ENCODE measurements at regions not wholly inside any gene's neighbourhood (a gene's known extent, or its start where the extent isn't known, plus 50 kb on each side); places are given as distances from the start of the nearest gene placed in this dataset.
A peak's percentile ranks its signal among the peaks of the same experiment; 100 is the strongest.
"Not testable (repeated sequence)": the region's sequence is repeated elsewhere in the genome, so short reads cannot be mapped to it uniquely, and the experiment has no call there.

- DNase-seq: no peak
Measured at GRCh38 chr2:102871707-102872106, 109.9 kb downstream of the TMEM182 start.

DNA sequence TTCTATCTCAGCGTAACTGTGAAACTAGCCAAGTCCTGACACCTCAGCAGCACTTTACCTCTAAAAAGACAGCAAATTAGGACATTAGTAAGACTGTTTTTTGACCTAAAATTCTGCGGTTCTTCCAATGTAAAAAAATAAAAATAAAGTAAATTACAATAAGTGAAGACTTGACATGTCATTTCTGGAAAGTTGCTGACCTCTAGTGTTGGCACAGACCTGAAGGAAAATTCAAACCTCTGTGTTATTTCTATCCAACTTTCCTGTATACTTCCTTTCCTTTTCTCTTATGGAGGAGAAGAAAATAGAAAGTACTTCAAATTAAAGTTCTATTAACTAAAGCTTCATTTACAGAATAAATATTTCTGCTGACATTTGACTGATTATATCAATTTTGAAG, 110.6 kb downstream of the TMEM182 start:
- DNase-seq: no peak

DNA sequence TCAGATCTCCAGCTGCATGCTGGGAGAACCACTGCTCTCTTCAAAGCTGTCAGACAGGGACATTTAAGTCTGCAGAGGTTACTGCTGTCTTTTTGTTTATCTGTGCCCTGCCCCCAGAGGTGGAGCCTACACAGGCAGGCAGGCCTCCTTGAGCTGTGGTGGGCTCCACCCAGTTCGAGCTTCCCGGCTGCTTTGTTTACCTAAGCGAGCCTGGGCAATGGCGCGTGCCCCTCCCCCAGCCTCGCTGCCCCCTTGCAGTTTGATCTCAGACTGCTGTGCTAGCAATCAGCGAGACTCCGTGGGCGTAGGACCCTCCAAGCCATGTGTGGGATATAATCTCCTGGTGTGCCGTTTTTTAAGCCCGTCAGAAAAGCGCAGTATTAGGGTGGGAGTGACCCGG, 117.7 kb downstream of the TMEM182 start:
- DNase-seq: not testable (repeated sequence)

DNA sequence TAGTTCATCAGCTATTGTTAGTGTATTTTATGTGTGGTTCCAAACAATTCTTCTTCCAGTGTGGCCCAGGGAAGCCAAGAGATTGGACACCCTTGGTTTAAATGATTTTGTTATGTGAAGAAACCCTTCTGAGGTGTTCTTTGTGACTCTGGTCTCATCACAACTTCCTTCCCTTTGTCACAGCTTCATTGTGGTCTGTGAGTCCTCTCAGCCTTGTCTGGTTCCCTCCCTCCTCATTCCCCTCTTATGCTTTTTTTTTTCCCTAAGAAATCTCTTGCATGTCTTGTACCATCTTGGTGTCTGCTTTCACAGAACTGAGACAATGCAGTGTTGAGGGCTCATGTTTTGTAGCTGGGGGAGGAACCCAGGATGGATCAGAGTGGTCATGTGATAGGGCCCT, 118.9 kb downstream of the TMEM182 start:
- no peak for DNase-seq

DNA sequence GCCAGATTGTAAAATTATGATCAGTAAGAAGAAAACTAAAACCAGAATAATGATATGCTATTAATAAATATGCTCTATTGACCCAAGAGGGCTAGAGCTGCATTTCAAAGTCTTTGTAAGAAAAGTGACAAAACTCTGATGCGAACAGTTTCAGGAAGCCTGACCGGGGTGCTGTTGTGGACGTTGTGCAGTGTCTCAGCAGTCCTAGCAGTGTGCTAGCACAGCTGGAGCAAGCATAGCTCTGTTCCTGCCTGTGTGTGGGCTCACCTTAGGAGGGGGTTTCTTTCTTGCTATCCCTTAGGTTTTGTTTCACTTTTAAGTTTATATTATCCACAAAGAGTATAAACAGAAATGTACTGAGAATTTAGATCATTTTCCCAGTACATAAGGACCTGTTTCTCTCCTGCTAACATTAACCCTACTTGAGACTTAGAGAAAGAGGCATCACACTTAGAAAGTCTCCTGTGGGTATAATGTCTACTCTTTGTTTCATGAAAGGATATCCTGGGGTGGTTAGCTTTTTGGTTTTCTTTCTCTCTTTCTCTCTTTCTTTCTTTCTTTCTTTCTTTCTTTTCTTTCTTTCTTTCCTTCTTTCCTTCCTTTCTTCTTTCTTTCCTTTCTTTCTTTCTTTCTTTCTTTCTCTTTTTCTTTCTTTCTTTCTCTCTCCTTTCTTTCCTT, 124.5 kb downstream of the TMEM182 start:
- no peak for DNase-seq

- DNase-seq: no peak
Measured at GRCh38 chr2:102888514-102888913, 126.7 kb downstream of the TMEM182 start.

DNA sequence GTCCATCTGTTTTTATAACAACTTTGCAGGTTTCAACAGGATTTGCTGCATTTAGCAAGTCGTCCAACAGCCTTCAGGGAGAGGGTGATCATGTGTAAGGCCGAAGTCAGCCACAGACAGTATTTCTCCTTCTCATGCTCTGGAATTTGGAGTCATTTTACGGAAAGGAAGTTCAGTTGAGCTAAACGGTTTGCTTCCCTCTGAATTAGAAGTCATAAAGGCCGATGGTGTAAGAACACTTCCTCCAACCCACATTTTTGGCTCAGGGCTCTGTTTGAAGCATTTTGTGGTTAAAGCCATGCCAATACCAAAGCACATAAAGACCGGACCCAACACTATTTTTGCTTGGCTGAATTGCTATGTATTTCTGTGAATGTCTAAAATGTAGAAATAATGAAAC, 129.5 kb downstream of the TMEM182 start:
- peak; percentile 86 for DNase-seq

DNA sequence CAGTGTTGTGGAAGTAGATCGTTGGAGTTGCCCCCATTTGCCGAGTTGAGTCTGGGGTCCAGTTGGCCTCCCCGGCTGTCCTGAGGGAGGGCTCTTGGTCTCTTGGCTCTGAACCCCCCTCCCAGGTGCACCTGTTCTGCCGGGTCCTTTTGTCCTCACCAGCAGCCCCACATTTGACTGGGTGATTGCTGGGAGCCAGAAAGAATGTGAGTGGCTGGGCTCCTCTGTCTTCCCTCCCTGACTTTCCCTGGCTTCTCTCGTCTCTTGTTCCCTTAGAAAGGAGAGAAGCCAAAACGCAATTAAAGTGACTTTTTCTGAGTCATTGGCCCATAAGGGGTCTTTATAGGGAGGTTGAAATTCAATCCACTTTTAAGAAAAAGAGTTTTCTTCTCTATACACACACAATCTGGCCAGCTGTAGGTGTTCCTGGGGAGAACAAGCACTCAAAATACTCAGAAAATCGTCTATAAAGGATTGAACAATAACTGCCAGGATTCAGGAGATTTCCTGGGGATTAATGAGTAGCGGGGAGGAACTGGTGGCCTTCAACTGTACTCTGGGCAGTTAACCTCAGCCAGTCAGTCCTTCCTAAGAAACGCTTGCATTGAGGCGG, 131.0 kb downstream of the TMEM182 start:
- DNase-seq: no peak

DNA sequence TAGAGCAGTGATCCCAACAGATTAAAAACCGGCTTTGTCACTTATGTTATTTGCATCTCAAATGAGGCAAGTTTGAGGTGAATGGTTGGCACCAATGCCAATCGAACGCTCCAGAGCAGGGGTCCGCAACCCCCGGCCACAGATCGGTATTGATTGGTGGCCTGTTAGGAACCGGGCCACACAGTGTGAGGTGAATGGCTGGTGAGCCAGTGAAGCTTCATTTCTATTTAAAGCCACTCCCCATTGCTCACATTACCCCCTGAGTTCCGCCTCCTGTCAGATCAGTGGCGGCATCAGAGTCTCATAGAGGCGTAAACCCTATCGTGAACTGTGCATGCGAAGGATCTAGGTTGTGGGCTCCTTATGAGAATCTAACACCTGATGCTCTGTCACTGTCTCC, 132.0 kb downstream of the TMEM182 start:
- DNase-seq: no peak

DNA sequence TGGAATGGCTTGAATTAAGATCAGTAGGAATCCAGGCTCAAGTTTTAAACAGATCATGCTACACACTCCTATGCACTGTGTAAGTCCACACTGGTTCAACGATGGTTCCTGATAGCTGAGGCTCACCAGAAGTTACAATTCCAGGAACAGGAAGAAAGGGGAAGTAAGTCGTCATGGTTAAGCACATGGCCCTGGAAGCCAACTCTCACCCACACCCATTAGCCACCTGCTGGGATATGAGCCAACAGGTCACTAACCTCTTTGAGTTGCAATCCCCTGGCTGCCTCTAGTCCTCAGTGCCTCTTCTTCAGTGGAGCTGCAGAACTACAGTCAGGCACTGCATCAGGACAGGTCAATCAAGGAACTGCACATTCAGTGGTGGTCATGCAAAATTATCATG, 133.5 kb downstream of the TMEM182 start:
- DNase-seq: peak; percentile 29

- DNase-seq: not testable (repeated sequence)
Measured at GRCh38 chr2:102909240-102909639, 147.4 kb downstream of the TMEM182 start.

- no peak for DNase-seq
Measured at GRCh38 chr2:102910724-102911123, 148.9 kb downstream of the TMEM182 start.

GRCh38 chr2:102915128-102915527, 153.3 kb downstream of the TMEM182 start:
- DNase-seq: no peak

GRCh38 chr2:102922321-102922720, 160.5 kb downstream of the TMEM182 start:
- DNase-seq: no peak

DNA sequence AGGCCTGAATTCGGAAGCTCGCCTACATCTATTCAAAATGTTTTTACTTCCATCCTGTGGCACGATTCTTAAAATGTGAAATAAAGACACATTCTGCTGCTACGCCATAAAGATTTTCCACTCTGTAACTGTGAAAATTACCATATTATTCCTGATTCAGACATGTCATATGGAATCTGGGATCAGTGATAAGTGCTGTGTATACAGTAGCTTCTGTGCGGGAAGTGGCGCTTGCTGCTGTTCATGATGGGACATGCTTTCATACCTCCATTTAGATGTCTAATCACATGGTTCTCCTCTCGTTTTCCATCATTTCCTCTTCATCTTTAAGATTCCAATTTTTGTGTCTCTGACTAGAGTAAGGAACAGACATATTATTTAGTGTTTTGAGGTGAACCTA, 163.2 kb downstream of the TMEM182 start:
- DNase-seq: no peak

- DNase-seq: no peak
Measured at GRCh38 chr2:102927854-102928267, 166.0 kb downstream of the TMEM182 start.

DNA sequence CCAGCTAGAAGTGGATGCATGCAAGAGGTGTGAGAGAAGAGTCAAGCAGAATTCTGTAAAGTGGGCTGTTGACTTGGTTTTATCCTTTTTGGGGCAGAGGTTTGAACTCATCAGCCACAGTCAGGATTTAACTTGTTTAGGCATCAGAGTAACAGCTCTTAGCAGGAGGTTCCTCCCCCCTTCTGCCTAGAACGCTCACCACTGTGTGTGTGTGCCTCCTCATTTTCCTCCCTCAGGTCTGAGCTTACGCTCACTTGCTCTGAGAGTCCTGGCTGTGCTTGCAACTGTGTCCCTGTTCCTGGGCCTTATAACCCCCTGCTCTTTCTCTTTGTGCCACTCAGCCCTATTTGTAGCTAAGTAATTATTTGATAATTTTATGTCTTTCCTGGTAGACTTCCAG, 167.9 kb downstream of the TMEM182 start:
- DNase-seq: no peak

DNA sequence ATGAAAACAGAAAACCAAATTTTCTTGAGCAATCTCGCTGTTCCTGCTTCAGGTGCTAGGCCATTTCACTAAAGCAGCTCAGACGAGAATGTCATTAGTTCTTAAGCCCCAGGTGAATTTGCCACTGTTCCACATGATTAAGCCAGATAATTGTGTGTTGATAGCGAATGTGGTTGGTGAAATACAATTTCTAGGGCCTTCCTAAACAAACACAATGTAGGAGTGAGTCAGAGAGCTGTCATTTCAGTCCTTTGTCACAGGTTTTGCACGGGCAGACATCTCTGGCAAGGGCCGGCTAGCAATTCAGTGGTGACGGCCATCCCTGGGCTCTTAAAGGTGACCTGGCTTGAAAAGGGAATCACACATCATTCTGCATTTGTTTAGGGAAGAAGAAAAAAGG, 170.7 kb downstream of the TMEM182 start:
- no peak for DNase-seq

DNA sequence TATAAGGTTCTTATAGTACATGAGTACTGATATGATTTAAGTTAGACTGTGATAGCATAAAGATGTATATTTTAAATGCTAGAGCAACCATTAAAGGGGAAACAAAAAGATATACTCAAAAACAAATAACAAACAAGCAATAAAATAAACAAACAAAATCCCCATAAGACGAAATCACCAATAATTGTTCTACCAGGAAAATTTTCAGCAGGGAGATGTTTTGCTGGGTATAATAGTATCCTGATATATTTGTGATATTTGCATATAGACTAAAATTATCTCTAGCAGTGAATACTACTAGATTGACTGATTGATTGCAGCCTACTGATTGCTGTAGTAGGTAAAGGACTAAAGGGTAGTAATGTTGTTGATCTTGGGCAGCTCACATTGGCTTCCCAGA, 177.4 kb downstream of the TMEM182 start:
- DNase-seq: no peak

GRCh38 chr2:102940684-102941083, 178.9 kb downstream of the TMEM182 start:
- DNase-seq: no peak

DNA sequence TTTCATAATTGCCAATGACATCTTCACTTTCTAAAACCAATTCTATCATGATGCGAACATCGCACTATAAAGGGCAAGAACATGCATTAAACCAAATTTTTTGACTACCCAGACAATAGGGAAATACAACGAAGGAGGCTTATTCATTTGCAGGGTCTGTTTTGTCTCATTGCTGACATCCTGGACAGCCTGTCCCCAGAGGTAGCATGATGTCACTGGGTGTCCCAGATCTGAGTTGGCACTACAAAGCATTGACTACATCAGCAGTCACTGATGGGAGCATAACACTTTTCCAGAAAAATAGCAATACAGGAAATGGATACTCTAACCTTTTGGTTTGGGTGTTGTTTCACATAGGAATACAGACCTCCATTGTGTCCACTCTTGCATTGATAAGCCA, 180.3 kb downstream of the TMEM182 start:
- no peak for DNase-seq

- DNase-seq: no peak
Measured at GRCh38 chr2:102943251-102943650, 181.4 kb downstream of the TMEM182 start.

GRCh38 chr2:102950371-102950946, 188.6 kb downstream of the TMEM182 start:
- no peak for DNase-seq

DNA sequence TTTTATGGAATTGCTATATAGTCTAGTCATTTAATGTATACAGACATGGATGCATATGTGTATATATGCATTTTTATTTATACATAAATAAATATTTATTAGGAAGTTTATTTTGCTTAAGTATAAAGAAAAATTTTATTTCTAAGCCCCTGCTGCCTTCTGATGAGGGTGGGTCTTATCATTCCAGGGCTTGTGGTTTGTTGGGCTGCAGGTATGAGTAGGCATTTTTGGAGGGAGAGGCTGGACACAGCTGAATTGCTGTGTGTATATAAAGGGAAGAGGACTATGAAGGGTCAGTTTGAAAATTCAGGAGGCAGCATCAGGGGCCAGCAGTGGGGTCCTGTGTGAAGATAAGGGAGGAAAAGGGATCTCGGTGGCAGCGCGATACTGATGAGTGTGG, 189.4 kb downstream of the TMEM182 start:
- DNase-seq: no peak

DNA sequence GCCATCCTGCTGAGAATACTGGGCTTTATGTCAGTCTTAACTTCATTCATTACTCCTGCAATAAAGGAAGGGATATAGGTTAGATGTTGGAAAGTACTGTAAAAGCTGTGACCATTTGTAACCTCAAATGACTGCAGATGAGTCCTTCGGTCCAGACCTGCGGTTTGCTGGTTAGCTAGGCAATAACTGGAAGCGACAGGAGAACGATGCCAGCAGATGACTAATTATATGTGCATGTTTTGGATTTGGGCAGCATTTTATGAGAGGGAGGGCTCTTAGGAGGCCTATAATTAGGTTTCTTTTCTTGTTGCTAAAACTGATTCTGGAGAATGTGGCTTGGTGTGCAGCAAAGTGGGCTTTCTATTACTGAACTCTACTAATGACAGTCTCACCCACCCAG, 205.6 kb downstream of the TMEM182 start:
- no peak for DNase-seq

Data from suppressor macrophage treated with lipopolysaccharide for 4 hours (primary cell).